GM12865 (cell line): ENCODE measurements at regions not wholly inside any gene's neighbourhood (a gene's known extent, or its start where the extent isn't known, plus 50 kb on each side); places are given as distances from the start of the nearest gene placed in this dataset.

Experiments used
- DNase-seq: peaks from one replicate; pipeline ENCODE4 v3.0.0; 2010; ENCODE audit warnings: low read depth
- H3K4me3 ChIP-seq: 2 replicates; pipeline ENCODE4 v1.5.1; 2011; ENCODE audit warnings: mild to moderate bottlenecking, low read depth, low read length, control low read depth
- TF ChIP-seq, protein P1 (sequence below): IDR thresholded peaks from 2 replicates; pipeline ENCODE4 v1.5.1; 2011; ENCODE audit warnings: low read length, control low read depth, low read depth, inconsistent platforms; ENCODE audit not compliant: insufficient read depth; ENCODE audit errors: missing control alignments

DNA sequence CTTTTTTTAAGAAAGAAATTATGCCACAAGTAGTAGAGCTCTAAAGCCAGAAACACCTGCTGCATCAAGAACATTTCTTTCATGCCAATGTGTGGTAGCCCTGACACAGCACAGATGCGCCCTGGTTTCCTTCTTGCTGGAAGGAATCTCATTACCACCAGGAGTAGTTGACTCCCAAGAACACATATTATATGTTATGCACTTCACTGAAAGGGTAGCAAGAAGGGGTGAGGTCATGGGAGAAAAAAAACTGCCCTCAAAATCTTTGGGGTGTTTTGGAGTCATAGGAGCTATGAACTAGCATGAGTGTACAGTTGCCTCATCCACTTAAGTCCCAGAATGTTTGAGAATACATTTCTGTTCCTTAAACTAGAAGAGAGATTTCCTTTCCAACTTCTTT lies 185.8 kb upstream of the C1QTNF7 start:
- TF ChIP-seq, protein P1, sequence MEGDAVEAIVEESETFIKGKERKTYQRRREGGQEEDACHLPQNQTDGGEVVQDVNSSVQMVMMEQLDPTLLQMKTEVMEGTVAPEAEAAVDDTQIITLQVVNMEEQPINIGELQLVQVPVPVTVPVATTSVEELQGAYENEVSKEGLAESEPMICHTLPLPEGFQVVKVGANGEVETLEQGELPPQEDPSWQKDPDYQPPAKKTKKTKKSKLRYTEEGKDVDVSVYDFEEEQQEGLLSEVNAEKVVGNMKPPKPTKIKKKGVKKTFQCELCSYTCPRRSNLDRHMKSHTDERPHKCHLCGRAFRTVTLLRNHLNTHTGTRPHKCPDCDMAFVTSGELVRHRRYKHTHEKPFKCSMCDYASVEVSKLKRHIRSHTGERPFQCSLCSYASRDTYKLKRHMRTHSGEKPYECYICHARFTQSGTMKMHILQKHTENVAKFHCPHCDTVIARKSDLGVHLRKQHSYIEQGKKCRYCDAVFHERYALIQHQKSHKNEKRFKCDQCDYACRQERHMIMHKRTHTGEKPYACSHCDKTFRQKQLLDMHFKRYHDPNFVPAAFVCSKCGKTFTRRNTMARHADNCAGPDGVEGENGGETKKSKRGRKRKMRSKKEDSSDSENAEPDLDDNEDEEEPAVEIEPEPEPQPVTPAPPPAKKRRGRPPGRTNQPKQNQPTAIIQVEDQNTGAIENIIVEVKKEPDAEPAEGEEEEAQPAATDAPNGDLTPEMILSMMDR: no peak
- no peak overlapping the region for H3K4me3 ChIP-seq
- no peak for DNase-seq

DNA sequence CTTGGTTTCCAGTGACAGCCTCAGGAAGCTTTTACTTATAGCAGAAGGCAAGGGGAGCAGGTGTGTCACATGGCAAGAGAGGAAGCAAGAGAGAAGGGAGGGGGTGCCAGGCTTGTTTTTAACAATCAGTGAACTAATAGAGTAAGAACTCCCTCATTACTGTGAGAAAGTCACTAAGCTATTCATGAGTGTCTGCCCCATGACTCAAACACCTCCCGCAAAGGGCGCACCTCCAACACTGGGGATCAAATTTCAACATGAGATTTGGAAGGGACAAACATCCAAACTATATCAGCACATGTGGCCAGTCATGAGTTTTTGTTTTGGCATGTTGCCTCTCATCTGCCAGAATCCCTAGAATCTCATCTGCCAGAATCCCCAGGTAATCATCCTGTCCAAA lies 183.5 kb upstream of the C1QTNF7 start:
- no peak for DNase-seq
- no peak overlapping the region for H3K4me3 ChIP-seq
- TF ChIP-seq, protein P1: no peak

DNA sequence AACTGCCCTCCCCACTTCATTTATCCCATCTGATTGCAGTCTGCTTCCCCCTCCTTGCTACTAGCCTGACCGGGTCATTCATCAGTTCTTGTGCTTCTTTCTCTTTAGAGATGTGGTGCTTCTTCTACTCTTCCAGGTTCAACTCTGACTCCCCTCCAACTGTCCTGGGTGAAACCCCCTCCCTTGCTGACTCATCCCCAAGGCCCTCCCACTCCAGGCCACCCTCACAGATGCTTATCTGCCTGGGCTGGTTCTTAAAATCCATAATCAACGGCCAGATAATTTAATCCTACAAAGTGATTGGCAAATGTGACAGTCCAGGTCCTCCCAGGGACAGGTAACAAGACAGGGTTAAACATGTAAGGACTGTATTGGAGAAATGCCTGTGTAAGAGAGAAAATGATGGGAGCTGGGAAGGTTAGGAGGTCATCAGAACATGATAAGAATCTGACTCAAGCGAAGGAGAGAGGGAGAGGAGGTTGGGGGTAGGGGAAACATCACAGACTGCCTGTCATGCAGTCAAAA lies 182.8 kb upstream of the C1QTNF7 start:
- DNase-seq: no peak
- no peak overlapping the region for H3K4me3 ChIP-seq
- TF ChIP-seq, protein P1: no peak

DNA sequence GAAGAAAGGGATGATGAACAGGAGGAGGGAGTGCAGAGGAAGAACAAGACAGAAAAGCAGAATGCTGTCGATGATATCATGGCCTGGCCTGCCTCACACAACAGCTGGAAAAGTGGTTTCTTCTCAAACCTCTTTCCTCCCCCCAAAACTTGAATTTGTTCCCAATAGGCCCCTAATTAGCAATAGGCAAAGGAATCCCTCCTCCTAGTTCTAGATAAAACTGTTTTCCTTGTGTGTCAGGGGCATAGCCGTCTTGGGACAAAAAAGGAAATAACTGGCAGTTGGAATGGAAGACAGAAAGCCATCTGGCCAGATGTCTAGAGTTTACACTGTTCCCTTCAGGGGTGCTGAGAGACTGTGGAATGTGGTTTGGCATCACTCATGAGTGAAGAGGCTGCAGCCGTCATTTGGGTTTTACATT lies 177.8 kb upstream of the C1QTNF7 start:
- DNase-seq: no peak
- H3K4me3 ChIP-seq: no peak overlapping the region
- TF ChIP-seq, protein P1: no peak

DNA sequence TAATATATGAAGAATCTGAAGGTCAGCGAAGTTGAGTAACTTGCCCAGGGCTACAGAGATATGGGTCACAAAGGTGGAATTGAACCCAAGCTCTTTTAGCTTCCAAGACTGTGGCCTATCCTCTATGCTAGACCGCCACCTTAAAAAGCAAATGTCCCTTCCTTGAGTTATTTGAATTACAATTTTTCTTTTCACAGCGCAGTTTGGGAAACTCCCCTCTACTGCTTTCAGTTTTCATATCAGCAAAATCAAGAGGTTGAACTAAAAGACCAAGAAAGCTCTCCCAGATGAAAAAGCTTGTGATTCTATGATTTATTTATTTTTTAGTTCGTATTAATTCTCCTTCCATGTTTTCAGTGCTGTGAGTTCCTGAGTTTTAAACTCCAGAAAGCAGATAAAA lies 174.5 kb upstream of the C1QTNF7 start:
- TF ChIP-seq, protein P1: no peak
- no peak overlapping the region; the same call in 1 of the 2 replicates for H3K4me3 ChIP-seq
- peak; percentile 53 for DNase-seq

DNA sequence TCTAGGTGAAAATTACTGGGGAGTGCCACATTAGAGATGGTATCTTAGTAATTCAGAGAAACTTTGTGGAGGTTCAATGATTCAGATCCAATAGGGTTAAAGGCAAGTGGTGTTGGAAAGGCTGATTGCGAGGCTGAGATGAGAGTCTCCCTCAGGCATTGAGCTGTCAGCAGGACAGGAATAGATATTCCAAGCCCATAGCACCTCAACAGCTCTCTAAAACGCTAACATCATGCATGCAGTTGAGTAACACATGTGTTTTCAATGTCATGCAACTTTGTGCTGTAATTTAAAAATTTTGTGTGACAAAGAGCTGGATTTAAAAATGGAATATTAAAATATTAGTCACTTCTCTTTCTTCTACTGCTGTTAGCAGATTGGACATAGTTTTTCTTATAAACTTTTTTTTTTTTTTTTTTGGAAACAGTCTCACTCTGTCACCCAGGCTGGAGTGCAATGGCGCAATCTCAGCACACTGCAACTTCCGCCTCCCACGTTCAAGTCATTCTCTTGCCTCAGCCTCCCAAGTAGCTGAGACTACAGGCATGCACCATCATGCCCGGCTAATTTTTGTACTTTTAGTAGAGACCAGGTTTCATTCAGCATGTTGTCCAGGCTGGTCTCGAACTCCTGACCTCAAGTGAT lies 173.5 kb upstream of the C1QTNF7 start:
- DNase-seq: no peak
- TF ChIP-seq, protein P1: no peak
- H3K4me3 ChIP-seq: no peak overlapping the region

DNA sequence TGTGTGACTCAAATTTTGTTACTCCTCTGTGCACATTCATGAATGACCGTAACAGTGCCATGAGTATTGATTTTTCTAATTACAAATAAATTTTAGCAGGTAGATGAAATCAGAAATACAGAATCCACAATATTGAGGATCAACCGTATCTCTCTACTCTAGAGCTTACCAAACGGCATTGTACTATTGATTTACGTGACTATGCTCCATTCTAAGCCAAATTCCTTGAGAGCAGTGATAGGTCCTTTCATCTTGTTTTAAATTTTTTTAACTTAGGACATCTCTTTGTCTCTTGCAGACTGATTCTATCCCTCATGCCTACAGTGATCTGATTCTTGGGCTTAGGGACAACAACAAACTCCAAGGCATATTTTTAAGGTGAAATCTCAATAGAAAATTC lies 172.3 kb upstream of the C1QTNF7 start:
- DNase-seq: no peak
- no peak overlapping the region for H3K4me3 ChIP-seq
- TF ChIP-seq, protein P1: no peak
